GM12891 (cell line): ENCODE measurements at regions not wholly inside any gene's neighbourhood (a gene's known extent, or its start where the extent isn't known, plus 50 kb on each side); places are given as distances from the start of the nearest gene placed in this dataset.

Source experiments
- DNase-seq: peaks from one replicate; pipeline ENCODE4 v3.0.0; 2011; ENCODE audit warnings: low spot score; ENCODE audit not compliant: insufficient read length
- FAIRE-seq: peaks from 2 replicates; lab custom pipeline; 2011; peaks lifted over from hg19 to GRCh38; lab: Jason Lieb, UNC
- PAX5 ChIP-seq: IDR thresholded peaks from 2 replicates; pipeline ENCODE4 v1.6.1; 2011; ENCODE audit warnings: low read length, moderate library complexity, mild to moderate bottlenecking; ENCODE audit not compliant: insufficient read depth, severe bottlenecking
- POLR2A ChIP-seq: IDR thresholded peaks from 2 replicates; pipeline ENCODE4 v1.6.1; 2011; ENCODE audit warnings: low read depth, low read length, control low read depth
- POLR2AphosphoS5 ChIP-seq: IDR thresholded peaks from 2 replicates; pipeline ENCODE4 v1.6.1; 2011; ENCODE audit warnings: low read depth, low read length, control low read depth
- POU2F2 ChIP-seq: IDR thresholded peaks from 2 replicates; pipeline ENCODE4 v1.6.1; 2011; ENCODE audit warnings: low read depth, mild to moderate bottlenecking, control low read depth, low read length, moderate library complexity
- SPI1 ChIP-seq: IDR thresholded peaks from 2 replicates; pipeline ENCODE4 v1.6.1; 2011; ENCODE audit warnings: low read depth, low read length, control low read depth
- TAF1 ChIP-seq: IDR thresholded peaks from 2 replicates; pipeline ENCODE4 v1.6.1; 2011; ENCODE audit warnings: low read depth, low read length, control low read depth

DNA sequence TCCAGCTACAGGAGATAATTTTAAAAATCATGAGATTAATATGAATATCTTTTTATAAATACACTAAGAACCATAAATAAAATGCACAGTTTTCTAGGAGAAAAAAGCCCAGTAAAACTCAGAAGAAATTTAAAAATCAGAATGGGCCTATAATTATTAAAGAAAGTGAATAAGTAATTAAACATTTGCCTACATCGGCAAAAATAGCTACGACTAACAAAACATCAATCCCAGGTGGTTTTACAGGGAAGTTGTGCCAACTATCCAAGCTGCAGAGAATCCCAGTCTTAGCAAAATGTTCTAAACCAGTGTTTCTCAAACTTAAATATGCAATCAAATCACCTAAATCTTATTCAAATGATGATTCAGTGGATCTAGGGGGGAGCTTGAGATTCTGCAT lies 180.0 kb downstream of the TRIM29 start:
- no peak for TF ChIP-seq POLR2AphosphoS5
- no peak for TF ChIP-seq POLR2A
- no peak for TF ChIP-seq PAX5
- TF ChIP-seq POU2F2, result no peak
- no peak for TF ChIP-seq SPI1
- no peak for TF ChIP-seq TAF1
- FAIRE-seq (no peak), DNase-seq (no peak)

GRCh38 chr11:119952441-119952840 lies 185.5 kb downstream of the TRIM29 start:
- FAIRE-seq (no peak), DNase-seq (no peak)
- TF ChIP-seq PAX5 (no peak), SPI1 (no peak), TAF1 (no peak)

DNA sequence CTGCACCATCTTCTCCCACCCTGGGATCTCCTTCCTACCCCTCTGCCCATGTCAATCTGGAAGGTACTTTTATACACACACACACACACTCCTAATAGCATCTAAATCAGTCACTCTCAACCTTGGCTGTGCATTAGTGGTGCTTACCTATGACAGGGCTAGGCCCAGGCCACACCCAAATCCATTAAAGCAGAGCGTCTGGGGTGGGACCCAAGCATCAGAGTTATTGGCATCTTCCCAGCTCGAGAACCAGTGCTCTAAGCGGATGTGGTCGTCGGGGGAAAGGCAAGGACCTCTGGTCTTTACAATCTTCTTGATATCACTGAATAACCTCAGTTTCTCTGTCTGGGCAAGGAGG lies 194.6 kb downstream of the TRIM29 start:
- no peak for FAIRE-seq
- DNase-seq, result no peak
- TF ChIP-seq TAF1, result no peak
- no peak for TF ChIP-seq POLR2AphosphoS5
- no peak for TF ChIP-seq POU2F2
- no peak for TF ChIP-seq SPI1
- TF ChIP-seq POLR2A, result no peak
- TF ChIP-seq PAX5, result no peak

DNA sequence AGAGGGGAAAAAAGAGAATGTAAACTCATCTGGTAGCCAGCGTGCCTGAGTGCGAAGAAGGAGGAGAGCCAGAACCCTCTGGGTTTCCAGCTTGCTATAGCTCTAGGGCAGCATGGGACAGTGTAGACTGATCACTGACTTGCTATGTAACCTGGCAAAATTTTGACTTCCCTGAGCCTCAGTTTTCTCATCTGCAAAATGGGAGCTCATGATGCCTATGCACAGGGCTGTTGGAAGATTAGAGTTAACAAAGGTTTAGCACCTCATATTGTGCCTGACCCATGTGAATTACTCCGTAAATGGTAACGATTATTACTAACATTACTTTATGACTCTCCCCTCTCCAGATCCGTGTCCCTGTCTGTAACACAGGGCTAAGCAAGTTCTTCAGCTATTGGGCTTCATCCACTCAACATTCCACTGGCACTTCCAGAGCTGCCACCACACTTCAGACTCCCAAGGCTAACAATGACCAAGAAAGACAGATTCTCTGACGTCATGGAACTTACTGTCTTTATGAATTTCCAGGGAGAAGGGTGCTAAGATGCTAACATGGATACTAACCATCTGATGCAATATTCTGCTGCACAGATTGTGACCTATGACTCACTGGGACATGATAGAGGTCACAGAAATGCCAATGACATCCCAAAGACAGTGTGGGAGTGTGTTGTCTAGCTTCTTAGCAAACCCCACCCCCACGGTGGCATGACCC lies 195.2 kb downstream of the TRIM29 start:
- DNase-seq, result no peak
- FAIRE-seq, result no peak
- TF ChIP-seq POLR2AphosphoS5 (no peak), POLR2A (no peak), SPI1 (no peak), PAX5 (no peak), TAF1 (no peak), POU2F2 (no peak)

DNA sequence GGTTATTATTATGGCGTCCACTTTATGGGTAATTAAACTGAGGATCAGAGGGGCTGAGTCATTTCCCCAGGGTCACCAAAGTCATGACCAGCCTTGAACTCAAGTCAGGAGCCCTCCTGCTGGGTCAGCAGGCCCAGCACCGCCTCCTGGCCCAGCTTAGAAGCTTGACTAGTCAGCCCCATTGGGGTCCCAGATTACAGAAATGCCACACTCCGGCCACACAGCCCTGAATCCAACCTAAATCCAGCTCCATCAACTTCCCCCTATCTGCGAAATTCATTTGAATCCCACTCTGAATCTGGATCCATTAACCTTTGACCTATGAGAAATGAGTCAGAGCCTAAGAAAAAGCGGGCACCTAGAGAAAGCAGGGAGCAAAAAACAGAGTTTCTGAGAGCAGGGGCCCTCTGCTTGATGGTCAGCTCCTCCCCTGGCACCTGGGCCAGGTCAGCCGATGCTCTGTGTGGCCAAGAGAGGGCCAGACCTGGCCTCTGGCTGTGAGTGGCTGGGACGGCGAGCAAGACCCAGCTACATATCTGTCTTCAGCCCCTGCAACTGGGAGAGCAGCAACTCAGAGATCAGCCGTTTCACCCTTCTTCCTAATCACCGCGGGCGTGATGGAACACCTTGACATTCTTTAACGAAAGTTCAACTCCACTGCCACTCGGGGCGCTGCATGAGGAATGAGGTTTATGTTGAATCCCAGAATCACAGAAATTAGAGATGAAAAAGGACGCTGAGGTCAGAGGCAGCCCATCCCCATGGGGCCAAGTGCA lies 196.1 kb downstream of the TRIM29 start:
- TF ChIP-seq POLR2AphosphoS5, result no peak
- no peak for TF ChIP-seq PAX5
- TF ChIP-seq TAF1, result no peak
- no peak for TF ChIP-seq SPI1
- TF ChIP-seq POLR2A, result no peak
- no peak for TF ChIP-seq POU2F2
- DNase-seq, result no peak
- FAIRE-seq, result no peak

DNA sequence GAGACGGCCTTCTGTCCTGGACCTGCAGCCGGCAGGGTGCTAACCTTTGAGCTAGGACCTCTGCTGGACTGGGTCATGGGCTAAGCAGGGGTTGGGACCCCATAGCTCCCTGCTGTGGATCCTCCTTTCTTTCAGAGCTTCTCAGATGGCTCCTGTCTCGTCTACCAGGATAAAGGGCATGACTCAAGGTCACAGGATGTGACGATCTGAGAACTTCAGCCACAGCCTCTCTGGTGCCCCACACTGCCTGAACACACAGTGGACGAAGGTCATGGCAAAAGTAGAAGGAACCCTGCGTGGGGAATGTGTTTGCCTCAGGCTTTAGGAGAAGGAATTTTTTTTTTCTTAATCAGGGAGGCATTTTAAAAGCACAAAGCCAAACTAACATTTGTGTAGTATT lies 196.7 kb downstream of the TRIM29 start:
- FAIRE-seq, result no peak
- DNase-seq, result no peak
- TF ChIP-seq POLR2AphosphoS5, result no peak
- TF ChIP-seq POU2F2, result no peak
- TF ChIP-seq TAF1, result no peak
- TF ChIP-seq POLR2A, result no peak
- TF ChIP-seq SPI1, result no peak
- no peak for TF ChIP-seq PAX5

- DNase-seq (no peak), FAIRE-seq (no peak)
- no peak for TF ChIP-seq POU2F2
- no peak for TF ChIP-seq POLR2AphosphoS5
- TF ChIP-seq POLR2A, result no peak
- TF ChIP-seq PAX5, result no peak
- no peak for TF ChIP-seq SPI1
- TF ChIP-seq TAF1, result no peak
These were observed 197.4 kb downstream of the TRIM29 start for GRCh38 chr11:119940401-119940976.

- FAIRE-seq (no peak), DNase-seq (no peak)
These were observed 200.5 kb downstream of the TRIM29 start for GRCh38 chr11:119937412-119937811.

GRCh38 chr11:119936426-119936825 lies 201.5 kb downstream of the TRIM29 start:
- no peak for FAIRE-seq
- TF ChIP-seq POLR2A (no peak), PAX5 (no peak), POLR2AphosphoS5 (no peak), SPI1 (no peak), POU2F2 (no peak), TAF1 (no peak)
- no peak for DNase-seq

More at GRCh38 chr11:119937412-119937811, 200.5 kb downstream of the TRIM29 start:
- TF ChIP-seq PAX5 (no peak), SPI1 (no peak), POLR2AphosphoS5 (no peak), POLR2A (no peak)

DNA sequence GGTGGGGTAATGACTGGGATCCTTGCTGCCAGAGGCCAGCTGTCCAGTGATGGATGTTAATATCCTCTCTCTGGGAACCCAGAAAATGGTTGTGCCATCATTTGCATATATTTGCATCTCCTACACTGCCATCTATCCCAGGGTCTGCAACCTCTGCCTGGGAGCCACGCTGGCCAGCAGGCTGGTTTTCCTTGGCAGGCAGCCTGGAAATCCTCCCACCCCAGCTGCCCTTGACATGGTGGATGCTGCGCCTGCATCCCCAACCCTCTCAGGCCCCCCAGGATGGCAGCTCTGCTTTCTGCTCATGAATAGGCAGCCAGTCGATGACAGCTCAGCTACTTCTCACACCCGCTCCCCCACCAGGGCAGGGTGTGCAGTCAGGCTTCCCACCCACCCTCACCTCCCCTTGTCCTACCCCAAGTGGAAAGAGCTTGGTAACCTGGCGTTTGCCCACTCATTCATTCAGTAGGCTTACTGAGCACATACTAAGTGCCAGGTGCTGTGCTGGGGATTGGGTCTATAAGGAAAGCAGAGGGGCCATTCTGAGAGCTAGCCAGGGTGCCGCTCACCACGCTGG lies 202.5 kb downstream of the TRIM29 start:
- no peak for DNase-seq
- TF ChIP-seq PAX5, result no peak
- TF ChIP-seq POLR2AphosphoS5, result no peak
- no peak for TF ChIP-seq SPI1
- no peak for TF ChIP-seq POU2F2
- TF ChIP-seq POLR2A, result no peak
- no peak for TF ChIP-seq TAF1
- no peak for FAIRE-seq
